Gastroesophageal sphincter (tissue), 3 donors: ENCODE measurements at regions not wholly inside any gene's neighbourhood (a gene's known extent, or its start where the extent isn't known, plus 50 kb on each side); places are given as distances from the start of the nearest gene placed in this dataset.

Experiments
- POLR2A ChIP-seq, 2 donors: fragments of 450-650 bp; IDR thresholded peaks; one replicate each; pipeline ENCODE4 v1.6.1; 2017; ENCODE audit warnings: antibody characterized with exemption in 2 of 2, mild to moderate bottlenecking in 2 of 2, moderate library complexity in 1 of 2
- POLR2AphosphoS5 ChIP-seq: sonication (generic); formaldehyde crosslinking; IDR thresholded peaks from one replicate; pipeline ENCODE4 v1.6.1; 2017; ENCODE audit warnings: antibody characterized with exemption
- TF ChIP-seq, protein P1 (sequence below), 4 experiments: fragments of 200-600 bp in 2 of 4; fragments of 450-650 bp in 2 of 4; sonication (generic) in 1 of 4; IDR thresholded peaks; one replicate each; pipeline ENCODE4 v1.5.1; 2017 to 2019; ENCODE audit warnings: antibody characterized with exemption in 4 of 4, mild to moderate bottlenecking in 2 of 4, moderate library complexity in 2 of 4

GRCh38 chr12:69170293-69170692, 69.1 kb upstream of the CPSF6 start:
- TF ChIP-seq, protein P1, sequence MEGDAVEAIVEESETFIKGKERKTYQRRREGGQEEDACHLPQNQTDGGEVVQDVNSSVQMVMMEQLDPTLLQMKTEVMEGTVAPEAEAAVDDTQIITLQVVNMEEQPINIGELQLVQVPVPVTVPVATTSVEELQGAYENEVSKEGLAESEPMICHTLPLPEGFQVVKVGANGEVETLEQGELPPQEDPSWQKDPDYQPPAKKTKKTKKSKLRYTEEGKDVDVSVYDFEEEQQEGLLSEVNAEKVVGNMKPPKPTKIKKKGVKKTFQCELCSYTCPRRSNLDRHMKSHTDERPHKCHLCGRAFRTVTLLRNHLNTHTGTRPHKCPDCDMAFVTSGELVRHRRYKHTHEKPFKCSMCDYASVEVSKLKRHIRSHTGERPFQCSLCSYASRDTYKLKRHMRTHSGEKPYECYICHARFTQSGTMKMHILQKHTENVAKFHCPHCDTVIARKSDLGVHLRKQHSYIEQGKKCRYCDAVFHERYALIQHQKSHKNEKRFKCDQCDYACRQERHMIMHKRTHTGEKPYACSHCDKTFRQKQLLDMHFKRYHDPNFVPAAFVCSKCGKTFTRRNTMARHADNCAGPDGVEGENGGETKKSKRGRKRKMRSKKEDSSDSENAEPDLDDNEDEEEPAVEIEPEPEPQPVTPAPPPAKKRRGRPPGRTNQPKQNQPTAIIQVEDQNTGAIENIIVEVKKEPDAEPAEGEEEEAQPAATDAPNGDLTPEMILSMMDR (IDR thresholded peaks at IDR 0.05) = no peak
- TF ChIP-seq POLR2A (IDR thresholded peaks at IDR 0.05) (no peak), POLR2AphosphoS5 (no peak)
